SK-N-MC (cell line): ENCODE measurements at regions not wholly inside any gene's neighbourhood (a gene's known extent, or its start where the extent isn't known, plus 50 kb on each side); places are given as distances from the start of the nearest gene placed in this dataset.

Source experiments
- EZH2 ChIP-seq: fragments of 200-600 bp; sonication (generic); IDR thresholded peaks from one replicate; pipeline ENCODE4 v1.6.1; 2017; ENCODE audit warnings: antibody characterized with exemption
- FOXP2 ChIP-seq: optimal IDR thresholded peaks from 2 replicates; pipeline ENCODE3; 2011; ENCODE audit warnings: mild to moderate bottlenecking, moderate library complexity; ENCODE audit not compliant: insufficient read depth; ENCODE audit errors: extremely low read length, control extremely low read depth
- POLR2AphosphoS5 ChIP-seq: IDR thresholded peaks from 2 replicates; pipeline ENCODE4 v1.6.1; 2012; ENCODE audit warnings: mild to moderate bottlenecking, low read depth, low read length, borderline replicate concordance

GRCh38 chr10:7102084-7102483 is 308.8 kb downstream of the SFMBT2 start:
- TF ChIP-seq EZH2, result no peak
- TF ChIP-seq POLR2AphosphoS5, result no peak
- no peak for TF ChIP-seq FOXP2
